ENCODE measurements at regions not wholly inside any gene's neighbourhood (a gene's known extent, or its start where the extent isn't known, plus 50 kb on each side); places are given as distances from the start of the nearest gene placed in this dataset.

GRCh38 chr5:117982691-117983090 lies 1005.7 kb downstream of the DTWD2 start:
- Histone ChIP-seq H3K9me3 (replicated peaks; ENCODE audit: control insufficient read depth, insufficient read depth, low read length) (no peaks in the 10 kb centered on the region), H3K4me1 (ENCODE audit: control insufficient read depth, extremely low read depth, insufficient read depth, low read length) (no peaks in the 10 kb centered on the region), H3K27ac (ENCODE audit: insufficient read depth, low read depth, low read length) (no peak overlapping the region), H2AFZ (ENCODE audit: low read depth, low read length) (no peak overlapping the region), H3K27me3 (ENCODE audit: control insufficient read depth in 2 of 2, insufficient read depth in 2 of 2, low read length in 2 of 2) (no peaks in the 10 kb centered on the region), H3K9me1 (replicated peaks; ENCODE audit: control insufficient read depth, extremely low read depth, insufficient read depth, low read length) (no peaks in the 10 kb centered on the region), H3K4me2 (ENCODE audit: insufficient read depth, low read length) (no peak overlapping the region), H3K9ac (replicated peaks; ENCODE audit: extremely low read depth, insufficient read depth, low read length) (no peak overlapping the region), H3K36me3 (ENCODE audit: control insufficient read depth in 2 of 2, extremely low read depth in 1 of 2, insufficient read depth in 2 of 2, low read length in 2 of 2) (no peaks in the 10 kb centered on the region), H3K79me2 (ENCODE audit: control insufficient read depth, insufficient read depth, low read length) (no peaks in the 10 kb centered on the region), H3K4me3 (replicated peaks in 1 of 3; ENCODE audit: insufficient read depth in 1 of 3, low read depth in 1 of 3, low read length in 3 of 3) (no peak overlapping the region), H4K20me1 (replicated peaks; ENCODE audit: control insufficient read depth, extremely low read depth, insufficient read depth, low read length) (no peaks in the 10 kb centered on the region)
- ChIA-PET CTCF (no interaction called here), POLR2A (no interaction called here)
- dilution Hi-C loops (cut with MboI; ENCODE audit: extremely low pct_ligation_motif_present, low sequenced_read_pairs) (no loop called here), intact Hi-C loops (cut with micrococcal nuclease) (no loop called here)
- DNase-seq (ENCODE audit: low read depth, low spot score) (no peak), FAIRE-seq (no peak)
- TF ChIP-seq CTCF (IDR thresholded peaks at IDR 0.05; ENCODE audit: extremely low read depth in 1 of 2, insufficient read depth in 1 of 2, low read depth in 1 of 2, low read length in 2 of 2) (no peak), JUN (IDR thresholded peaks at IDR 0.05; ENCODE audit: borderline replicate concordance, insufficient read depth, insufficient read length, low read depth) (no peak), MYC (IDR thresholded peaks at IDR 0.05; ENCODE audit: low read depth, low read length) (no peak), EZH2 (IDR thresholded peaks at IDR 0.05; ENCODE audit: borderline replicate concordance, low read depth, low read length, severe bottlenecking) (no peak), POLR2AphosphoS5 (IDR thresholded peaks at IDR 0.05; ENCODE audit: insufficient read depth, low read depth, low read length) (no peak), POLR2A (IDR thresholded peaks at IDR 0.05; ENCODE audit: low read depth, low read length) (no peak), FOS (IDR thresholded peaks at IDR 0.05; ENCODE audit: borderline replicate concordance, insufficient read depth, low read length) (no peak), GATA2 (IDR thresholded peaks at IDR 0.05; ENCODE audit: insufficient read depth, insufficient read length, low read depth, low read length) (no peak), MAX (IDR thresholded peaks at IDR 0.05; ENCODE audit: insufficient read depth, insufficient read length) (no peak)
- no TSS peak for BruUV-seq (replicated peaks)
